ENCODE measurements at regions not wholly inside any gene's neighbourhood (a gene's known extent, or its start where the extent isn't known, plus 50 kb on each side); places are given as distances from the start of the nearest gene placed in this dataset.

DNA sequence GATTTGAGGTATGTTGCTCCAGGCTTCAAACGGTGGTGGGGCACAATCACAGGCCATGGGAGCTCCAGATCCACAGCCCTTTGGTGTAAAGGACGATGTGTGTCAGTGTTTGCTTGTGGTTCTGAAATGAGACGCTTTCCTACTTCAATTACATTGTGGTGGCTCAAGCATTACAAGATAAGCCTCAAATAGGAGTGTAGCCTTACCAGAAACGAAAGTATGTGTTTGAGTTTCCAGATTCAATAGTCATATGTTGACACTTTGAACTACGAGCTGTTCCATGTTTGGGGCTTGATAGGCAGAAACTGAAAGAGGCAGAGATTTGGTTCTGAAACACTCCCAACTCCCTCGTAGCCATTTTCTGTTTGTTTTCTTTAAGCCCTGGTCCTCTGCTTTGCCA, 187.1 kb downstream of the MYLK4 start:
- TF ChIP-seq, protein P1, sequence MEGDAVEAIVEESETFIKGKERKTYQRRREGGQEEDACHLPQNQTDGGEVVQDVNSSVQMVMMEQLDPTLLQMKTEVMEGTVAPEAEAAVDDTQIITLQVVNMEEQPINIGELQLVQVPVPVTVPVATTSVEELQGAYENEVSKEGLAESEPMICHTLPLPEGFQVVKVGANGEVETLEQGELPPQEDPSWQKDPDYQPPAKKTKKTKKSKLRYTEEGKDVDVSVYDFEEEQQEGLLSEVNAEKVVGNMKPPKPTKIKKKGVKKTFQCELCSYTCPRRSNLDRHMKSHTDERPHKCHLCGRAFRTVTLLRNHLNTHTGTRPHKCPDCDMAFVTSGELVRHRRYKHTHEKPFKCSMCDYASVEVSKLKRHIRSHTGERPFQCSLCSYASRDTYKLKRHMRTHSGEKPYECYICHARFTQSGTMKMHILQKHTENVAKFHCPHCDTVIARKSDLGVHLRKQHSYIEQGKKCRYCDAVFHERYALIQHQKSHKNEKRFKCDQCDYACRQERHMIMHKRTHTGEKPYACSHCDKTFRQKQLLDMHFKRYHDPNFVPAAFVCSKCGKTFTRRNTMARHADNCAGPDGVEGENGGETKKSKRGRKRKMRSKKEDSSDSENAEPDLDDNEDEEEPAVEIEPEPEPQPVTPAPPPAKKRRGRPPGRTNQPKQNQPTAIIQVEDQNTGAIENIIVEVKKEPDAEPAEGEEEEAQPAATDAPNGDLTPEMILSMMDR (IDR thresholded peaks at IDR 0.05): no peak
- no peak for TF ChIP-seq POLR2A (IDR thresholded peaks at IDR 0.05)

All from adrenal gland (tissue), 5 donors.